Mucosa of descending colon (tissue), 3 donors: ENCODE measurements at regions not wholly inside any gene's neighbourhood (a gene's known extent, or its start where the extent isn't known, plus 50 kb on each side); places are given as distances from the start of the nearest gene placed in this dataset.

Source experiments
- ATAC-seq: fragments of 200-7000 bp; cut with Tn5 transposase; one replicate; pipeline ENCODE4 v1.9.1; 2020; ENCODE audit warnings: mild to moderate bottlenecking, moderate library complexity
- DNase-seq, 3 donors: peaks; one replicate each; pipeline ENCODE4 v3.0.0-alpha.2; 2020
- H3K36me3 ChIP-seq: fragments of 200-600 bp; one replicate; pipeline ENCODE4 v1.8.0; 2021; ENCODE audit warnings: low read depth, mild to moderate bottlenecking
- H3K4me1 ChIP-seq: fragments of 200-600 bp; one replicate; pipeline ENCODE4 v1.8.0; 2021; ENCODE audit warnings: low read depth, mild to moderate bottlenecking
- H3K4me3 ChIP-seq: fragments of 200-600 bp; one replicate; pipeline ENCODE4 v1.8.0; 2021; ENCODE audit warnings: mild to moderate bottlenecking
- H3K9me3 ChIP-seq: fragments of 200-600 bp; one replicate; pipeline ENCODE4 v1.8.0; 2021; ENCODE audit warnings: mild to moderate bottlenecking
- intact Hi-C, 2 donors: fragments of 100-400 bp; cut with DNase I in 1 of 2; cut with micrococcal nuclease in 1 of 2; formaldehyde crosslinking; loops; one replicate each; pipeline versions ENCODE4 v1.11.0 to v1.11.1; 2022; cut with DNase I, micrococcal nuclease
- TF ChIP-seq, protein P1 (sequence below): fragments of 200-600 bp; IDR thresholded peaks from one replicate; pipeline ENCODE4 v1.8.0; 2022; ENCODE audit warnings: antibody characterized with exemption, mild to moderate bottlenecking
- donor health status: DM: no; HTN: no; CAD: no; lungs with moderate emphysema.
- donor health status: DM: no; HTN: no; CAD: no.
- donor health status: DM: no; HTN: yes; CAD: no.

DNA sequence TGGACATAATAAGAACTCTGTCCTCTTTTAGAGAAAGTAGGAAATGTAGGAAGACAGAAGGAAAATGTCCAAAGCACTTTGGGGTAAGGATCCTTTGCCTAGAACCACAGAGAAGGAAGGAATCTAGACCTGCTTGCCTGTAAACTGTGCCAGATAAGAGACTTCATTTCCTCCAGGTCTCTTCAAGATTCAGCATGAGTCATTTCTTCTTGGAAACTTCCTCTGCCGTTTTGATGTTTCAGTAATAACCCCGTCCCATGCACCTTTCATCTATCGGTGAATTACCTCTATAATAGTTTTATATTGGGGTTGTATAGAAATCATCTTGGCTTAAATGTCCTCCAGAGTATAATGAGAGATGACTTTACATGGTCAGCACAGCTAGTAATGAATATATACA is 63.2 kb upstream of the LRATD1 start:
- Histone ChIP-seq H3K9me3 (no peaks in the 10 kb centered on the region), H3K4me3 (no peak overlapping the region), H3K4me1 (no peaks in the 10 kb centered on the region), H3K36me3 (no peaks in the 10 kb centered on the region)
- intact Hi-C loops: no loop called here
- DNase-seq (peak in 1 of 3 donors; percentile 41), ATAC-seq (peak; percentile 95)
- TF ChIP-seq, protein P1, sequence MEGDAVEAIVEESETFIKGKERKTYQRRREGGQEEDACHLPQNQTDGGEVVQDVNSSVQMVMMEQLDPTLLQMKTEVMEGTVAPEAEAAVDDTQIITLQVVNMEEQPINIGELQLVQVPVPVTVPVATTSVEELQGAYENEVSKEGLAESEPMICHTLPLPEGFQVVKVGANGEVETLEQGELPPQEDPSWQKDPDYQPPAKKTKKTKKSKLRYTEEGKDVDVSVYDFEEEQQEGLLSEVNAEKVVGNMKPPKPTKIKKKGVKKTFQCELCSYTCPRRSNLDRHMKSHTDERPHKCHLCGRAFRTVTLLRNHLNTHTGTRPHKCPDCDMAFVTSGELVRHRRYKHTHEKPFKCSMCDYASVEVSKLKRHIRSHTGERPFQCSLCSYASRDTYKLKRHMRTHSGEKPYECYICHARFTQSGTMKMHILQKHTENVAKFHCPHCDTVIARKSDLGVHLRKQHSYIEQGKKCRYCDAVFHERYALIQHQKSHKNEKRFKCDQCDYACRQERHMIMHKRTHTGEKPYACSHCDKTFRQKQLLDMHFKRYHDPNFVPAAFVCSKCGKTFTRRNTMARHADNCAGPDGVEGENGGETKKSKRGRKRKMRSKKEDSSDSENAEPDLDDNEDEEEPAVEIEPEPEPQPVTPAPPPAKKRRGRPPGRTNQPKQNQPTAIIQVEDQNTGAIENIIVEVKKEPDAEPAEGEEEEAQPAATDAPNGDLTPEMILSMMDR: no peak

DNA sequence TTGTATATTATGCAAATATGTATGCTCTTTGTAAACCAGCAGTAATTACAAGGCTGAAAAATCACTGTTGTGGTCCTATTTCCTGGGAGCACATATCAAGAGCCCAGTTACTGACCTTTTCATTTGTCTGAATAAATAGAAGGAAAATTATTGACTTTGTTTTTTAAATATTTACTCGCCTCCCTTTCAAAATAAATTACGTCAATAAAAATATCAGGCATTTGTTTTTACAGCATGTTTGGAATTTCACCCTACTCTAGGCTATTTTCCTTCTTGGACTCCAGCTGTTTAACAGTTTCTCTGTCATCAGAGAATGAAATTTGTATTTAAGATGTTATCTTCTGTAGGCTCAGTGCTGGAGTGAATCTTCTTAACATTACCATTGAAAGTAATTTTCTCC is 59.9 kb upstream of the LRATD1 start:
- ATAC-seq (no peak), DNase-seq (no peak)
- Histone ChIP-seq H3K36me3 (no peaks in the 10 kb centered on the region), H3K4me3 (no peak overlapping the region), H3K4me1 (no peaks in the 10 kb centered on the region), H3K9me3 (no peaks in the 10 kb centered on the region)
- TF ChIP-seq, protein P1: no peak
- intact Hi-C loops: no loop called here

DNA sequence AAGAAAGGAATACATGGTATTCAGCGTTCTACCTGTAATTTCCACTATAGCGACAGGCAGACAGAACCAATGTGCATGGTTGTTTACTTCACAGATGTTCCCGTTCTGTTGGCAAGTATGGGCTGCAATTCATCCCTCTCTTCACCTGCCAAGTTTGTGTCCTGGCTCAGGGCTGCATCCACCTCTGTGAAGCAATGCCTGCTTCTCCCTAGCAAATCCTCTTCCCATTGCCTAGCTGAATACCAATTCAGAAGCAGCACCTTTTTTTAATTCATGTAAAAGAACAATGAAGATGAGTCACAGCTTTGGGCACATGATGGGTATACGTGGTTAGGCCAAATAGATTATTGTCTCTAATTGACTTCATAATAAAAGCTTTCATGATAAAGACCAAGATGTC is 54.7 kb upstream of the LRATD1 start:
- TF ChIP-seq, protein P1: no peak

More for the DNA sequence above, 54.7 kb upstream of the LRATD1 start:
- intact Hi-C loops: no loop called here
- no peak for DNase-seq
- ATAC-seq: no peak
- Histone ChIP-seq H3K36me3 (no peaks in the 10 kb centered on the region), H3K9me3 (no peaks in the 10 kb centered on the region), H3K4me3 (no peak overlapping the region), H3K4me1 (no peaks in the 10 kb centered on the region)
